T-helper 1 cell treated with Interleukin-12 subunit alpha and Interleukin-12 subunit beta and Interleukin-4 antibody, amounts not matched to agents 30 ng/mL and 1 ng/mL, for 36 hours (primary cell): ENCODE measurements at regions not wholly inside any gene's neighbourhood (a gene's known extent, or its start where the extent isn't known, plus 50 kb on each side); places are given as distances from the start of the nearest gene placed in this dataset.

ENCODE experiments used
- intact Hi-C: fragments of 100-400 bp; cut with micrococcal nuclease; formaldehyde crosslinking; loops from one replicate; pipeline ENCODE4 v1.15.1; 2024

- intact Hi-C loops = loop anchor here (5.0 to 10.0 kb wide), 2 partner anchors 615 to 1118 kb away; no protein-coding TSS in a partner anchor
These were observed 92.8 kb downstream of the HNRNPLL start for GRCh38 chr2:38509947-38510326.

GRCh38 chr2:38509314-38509946, 93.3 kb downstream of the HNRNPLL start:
- intact Hi-C loops = loop anchor here (5.0 to 10.0 kb wide), 2 partner anchors 615 to 1117 kb away; no protein-coding TSS in a partner anchor

- intact Hi-C loops = loop anchor here (1.0 to 10.0 kb wide), 7 partner anchors 132 to 1116 kb away; no protein-coding TSS in a partner anchor
These were observed 94.3 kb downstream of the HNRNPLL start for GRCh38 chr2:38508311-38509039.

- intact Hi-C loops = loop anchor here (1.0 to 10.0 kb wide), 7 partner anchors 131 to 1115 kb away; no protein-coding TSS in a partner anchor
These were observed 95.0 kb downstream of the HNRNPLL start for GRCh38 chr2:38507712-38508111.

DNA sequence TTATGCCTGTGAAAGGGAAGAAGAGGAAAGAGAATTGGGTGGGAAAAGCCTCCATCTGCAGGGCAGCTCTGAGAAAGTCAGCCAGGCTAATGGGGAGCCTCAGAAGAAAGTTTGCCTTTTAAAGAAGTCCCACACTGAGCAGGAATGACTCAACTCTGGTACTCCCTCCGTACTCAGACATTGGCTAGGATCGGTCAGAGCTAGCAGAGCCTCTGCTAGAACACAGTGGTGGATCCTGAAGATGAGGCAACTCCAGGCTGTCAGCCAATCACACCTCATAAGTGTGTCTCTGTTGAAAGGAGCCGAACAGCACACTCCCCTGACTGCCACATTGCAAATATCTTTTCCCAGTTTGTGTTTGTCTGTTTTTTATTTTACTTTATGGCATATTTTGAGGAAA, 96.9 kb downstream of the HNRNPLL start:
- intact Hi-C loops = loop anchor here (1.0 to 10.0 kb wide), 3 partner anchors 14 to 1113 kb away; no protein-coding TSS in a partner anchor

DNA sequence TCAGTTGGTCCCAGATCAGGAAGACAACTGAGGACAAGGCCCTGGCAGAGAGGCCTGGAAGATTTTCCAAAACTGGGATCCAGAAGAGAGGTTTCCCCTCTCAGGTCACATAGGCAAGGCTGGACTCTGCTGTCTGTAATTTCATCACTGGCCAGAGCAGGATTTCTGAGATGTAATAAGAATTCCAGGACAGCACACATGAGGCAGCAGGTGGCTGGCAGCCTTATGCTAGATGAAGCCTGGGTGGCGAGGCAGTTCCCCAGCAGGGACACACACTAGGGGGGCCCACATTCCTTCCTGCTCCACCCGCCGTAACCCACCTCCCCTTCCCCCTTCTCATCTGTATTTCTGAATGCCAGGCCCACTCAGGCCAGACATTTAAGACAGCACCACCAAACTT, 98.6 kb downstream of the HNRNPLL start:
- intact Hi-C loops = loop anchor here (10.0 kb wide), 1 partner anchor 609 kb away; no protein-coding TSS in a partner anchor

GRCh38 chr2:38502107-38502506, 100.6 kb downstream of the HNRNPLL start:
- intact Hi-C loops = loop anchor here (10.0 kb wide), 1 partner anchor 607 kb away; no protein-coding TSS in a partner anchor

- intact Hi-C loops = loop anchor here (10.0 kb wide), 1 partner anchor 605 kb away; no protein-coding TSS in a partner anchor
These were observed 102.5 kb downstream of the HNRNPLL start for GRCh38 chr2:38500283-38500634.

- intact Hi-C loops = loop anchor here (10.0 kb wide), 1 partner anchor 605 kb away; no protein-coding TSS in a partner anchor
These were observed 103.0 kb downstream of the HNRNPLL start for GRCh38 chr2:38499548-38500282.

DNA sequence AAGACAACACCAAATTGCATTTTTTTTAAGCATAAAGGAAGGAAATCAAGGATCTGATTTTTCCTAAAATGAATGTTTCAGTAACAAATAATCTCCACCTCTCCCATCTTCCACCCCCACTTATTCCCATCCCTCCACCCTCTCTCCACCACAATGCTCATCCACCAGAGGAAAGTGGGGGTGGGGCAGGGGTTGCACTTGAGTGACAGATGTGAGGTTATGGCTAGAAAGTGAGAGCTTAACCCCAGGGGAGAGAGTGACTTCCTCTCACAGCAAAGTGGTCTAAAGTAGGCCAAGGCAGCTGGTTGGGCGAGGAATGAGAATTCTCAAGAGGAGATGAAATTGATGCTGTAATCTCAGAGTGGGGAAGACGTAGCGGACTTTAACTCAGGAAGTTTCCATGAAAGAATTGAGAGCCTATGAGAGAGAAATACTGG, 104.7 kb downstream of the HNRNPLL start:
- intact Hi-C loops = no loop called here

GRCh38 chr2:38497670-38498037, 105.1 kb downstream of the HNRNPLL start:
- intact Hi-C loops = no loop called here

- intact Hi-C loops = no loop called here
These were observed 105.6 kb downstream of the HNRNPLL start for GRCh38 chr2:38496927-38497669.

GRCh38 chr2:38495880-38496279, 106.8 kb downstream of the HNRNPLL start:
- intact Hi-C loops = no loop called here

- intact Hi-C loops = no loop called here
These were observed 108.3 kb downstream of the HNRNPLL start for GRCh38 chr2:38494394-38494793.

GRCh38 chr2:38492042-38492615, 110.6 kb downstream of the HNRNPLL start:
- intact Hi-C loops = no loop called here

DNA sequence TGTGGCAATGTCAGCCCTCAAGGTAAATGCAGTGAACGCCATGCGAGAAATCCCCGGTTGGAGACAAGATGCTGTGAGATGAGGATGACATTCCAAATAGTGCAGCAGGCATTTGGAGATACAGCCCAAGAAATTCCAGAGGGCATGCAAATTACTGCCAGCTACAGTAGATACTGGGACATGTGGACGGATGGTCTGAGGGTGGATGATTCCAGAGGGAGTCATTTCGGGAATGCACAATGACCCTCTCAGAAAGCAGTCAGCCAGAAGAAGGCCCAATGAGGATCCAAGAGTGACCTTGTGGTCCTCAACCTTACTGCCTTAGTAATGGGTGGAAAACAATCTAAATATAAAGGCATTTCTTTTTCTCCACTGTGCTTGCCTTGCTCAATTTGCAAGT, 111.3 kb downstream of the HNRNPLL start:
- intact Hi-C loops = no loop called here

DNA sequence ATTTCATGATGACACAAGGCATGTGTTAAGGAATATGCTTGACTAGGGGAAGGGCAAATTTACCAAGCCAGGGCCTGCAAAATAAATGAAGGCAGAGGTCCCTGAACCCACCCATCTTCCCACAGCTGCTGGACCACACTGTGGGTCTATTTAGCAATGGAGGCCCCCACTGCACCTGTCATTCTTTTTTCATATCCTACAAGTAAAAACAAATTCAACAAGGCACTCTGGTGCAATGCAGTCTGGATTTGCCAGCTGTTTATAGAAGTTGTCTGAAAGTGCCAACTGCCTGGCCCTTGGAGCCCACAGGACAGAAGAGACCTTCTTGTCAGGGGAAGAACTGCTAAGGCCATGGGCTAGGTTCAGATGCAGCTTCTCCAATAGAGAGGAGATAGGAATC, 112.8 kb upstream of the ATL2 start:
- intact Hi-C loops = no loop called here

GRCh38 chr2:38487852-38488251, 110.8 kb upstream of the ATL2 start:
- intact Hi-C loops = no loop called here

- intact Hi-C loops = no loop called here
These were observed 109.3 kb upstream of the ATL2 start for GRCh38 chr2:38486213-38487026.

DNA sequence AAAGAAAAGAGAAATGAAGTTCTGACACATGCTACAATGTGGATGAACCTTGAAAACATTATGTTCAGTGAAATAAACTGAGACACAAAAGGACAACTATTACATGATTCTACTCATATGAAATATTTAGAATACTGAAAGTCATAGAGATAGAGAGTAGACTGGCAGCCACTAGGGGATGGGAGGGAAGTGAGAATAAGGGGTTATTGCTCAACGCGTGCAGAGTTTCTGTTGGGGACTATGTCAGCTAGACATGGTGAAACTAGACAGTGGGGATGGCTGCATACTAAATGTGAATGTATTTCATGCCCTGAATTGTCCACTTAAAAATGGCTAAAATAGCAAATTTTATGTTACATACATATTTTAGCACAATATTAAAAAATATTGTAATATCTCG, 108.7 kb upstream of the ATL2 start:
- intact Hi-C loops = no loop called here
